HepG2 (cell line): ENCODE measurements at regions not wholly inside any gene's neighbourhood (a gene's known extent, or its start where the extent isn't known, plus 50 kb on each side); places are given as distances from the start of the nearest gene placed in this dataset.

Experiments
- AGO1 ChIP-seq: fragments of 200-400 bp; formaldehyde crosslinking; IDR thresholded peaks from 2 replicates; pipeline ENCODE4 v1.6.1; 2017; ENCODE audit warnings: mild to moderate bottlenecking, low read depth, low read length, moderate library complexity; ENCODE audit not compliant: poor library complexity, severe bottlenecking
- GATA4 ChIP-seq: sonication (generic); IDR thresholded peaks from 2 replicates; pipeline ENCODE4 v1.6.1; 2016; ENCODE audit warnings: antibody characterized with exemption, low read depth, borderline replicate concordance
- MTF2 ChIP-seq: sonication (generic); formaldehyde crosslinking; IDR thresholded peaks from 2 replicates; pipeline ENCODE4 v1.5.0; 2020; ENCODE audit warnings: missing genetic modification reagents, borderline replicate concordance
- NR1H2 ChIP-seq: sonication (generic); formaldehyde crosslinking; IDR thresholded peaks from 2 replicates; pipeline ENCODE4 v1.8.1; 2022; ENCODE audit warnings: low read depth, missing genetic modification reagents, borderline replicate concordance
- PHF20 ChIP-seq: sonication (generic); formaldehyde crosslinking; IDR thresholded peaks from 2 replicates; pipeline ENCODE4 v1.5.0; 2020; ENCODE audit warnings: mild to moderate bottlenecking, missing genetic modification reagents
- POGK ChIP-seq: sonication (generic); formaldehyde crosslinking; conservative IDR thresholded peaks from 2 replicates; pipeline ENCODE4 v1.8.0; 2022; ENCODE audit warnings: mild to moderate bottlenecking, moderate library complexity, missing genetic modification reagents
- POLR2AphosphoS2 ChIP-seq: IDR thresholded peaks from 2 replicates; pipeline ENCODE4 v1.6.1; 2011; ENCODE audit warnings: low read depth, low read length, improper control_type of control experiment
- PRDM15 ChIP-seq: sonication (generic); formaldehyde crosslinking; IDR thresholded peaks from 2 replicates; pipeline ENCODE4 v1.4.0; 2020; ENCODE audit warnings: missing genetic modification reagents
- RFX5 ChIP-seq: IDR thresholded peaks from 2 replicates; pipeline ENCODE4 v1.6.1; 2011; ENCODE audit warnings: low read depth, low read length, improper control_type of control experiment
- SMARCC2 ChIP-seq: fragments of 450-650 bp; IDR thresholded peaks from 2 replicates; pipeline ENCODE4 v1.6.1; 2017; ENCODE audit warnings: antibody characterized with exemption, mild to moderate bottlenecking
- SNAPC2 ChIP-seq: sonication (generic); formaldehyde crosslinking; IDR thresholded peaks from 2 replicates; pipeline ENCODE4 v1.8.1; 2022; ENCODE audit warnings: mild to moderate bottlenecking, missing genetic modification reagents
- TFDP1 ChIP-seq: IDR thresholded peaks from 2 replicates; pipeline ENCODE4 v1.6.1; 2016; ENCODE audit warnings: missing compliant biosample characterization, missing genetic modification reagents, borderline replicate concordance
- YEATS2 ChIP-seq: sonication (generic); formaldehyde crosslinking; IDR thresholded peaks from 2 replicates; pipeline ENCODE4 v1.4.0; 2020; ENCODE audit warnings: missing genetic modification reagents, borderline replicate concordance
- ZFP37 ChIP-seq: sonication (generic); formaldehyde crosslinking; IDR thresholded peaks from 2 replicates; pipeline ENCODE4 v1.4.0; 2020; ENCODE audit warnings: missing genetic modification reagents, borderline replicate concordance
- ZNF441 ChIP-seq: sonication (generic); formaldehyde crosslinking; IDR thresholded peaks from 2 replicates; pipeline ENCODE4 v1.7.0; 2021; ENCODE audit warnings: missing genetic modification reagents, borderline replicate concordance
- ZNF709 ChIP-seq: sonication (generic); formaldehyde crosslinking; IDR thresholded peaks from 2 replicates; pipeline ENCODE4 v1.5.0; 2020; ENCODE audit warnings: mild to moderate bottlenecking, missing genetic modification reagents
- ZNF878 ChIP-seq: sonication (generic); formaldehyde crosslinking; IDR thresholded peaks from 2 replicates; pipeline ENCODE4 v1.8.1; 2023; ENCODE audit warnings: mild to moderate bottlenecking, missing genetic modification reagents, moderate library complexity
- ZSCAN22 ChIP-seq: sonication (generic); formaldehyde crosslinking; IDR thresholded peaks from 2 replicates; pipeline ENCODE4 v1.4.0; 2020; ENCODE audit warnings: mild to moderate bottlenecking, missing genetic modification reagents
- ZZZ3 ChIP-seq: sonication (generic); formaldehyde crosslinking; IDR thresholded peaks from 2 replicates; pipeline ENCODE4 v1.4.0; 2020; ENCODE audit warnings: missing genetic modification reagents, mild to moderate bottlenecking, borderline replicate concordance
- TF ChIP-seq, protein P1 (sequence below): sonication (generic); formaldehyde crosslinking; IDR thresholded peaks from 2 replicates; pipeline ENCODE4 v1.5.1; 2020; ENCODE audit warnings: mild to moderate bottlenecking, missing genetic modification reagents, moderate library complexity
- TF ChIP-seq, protein P2 (sequence below): sonication (generic); formaldehyde crosslinking; IDR thresholded peaks from 2 replicates; pipeline ENCODE4 v1.4.0; 2020; ENCODE audit warnings: missing genetic modification reagents

DNA sequence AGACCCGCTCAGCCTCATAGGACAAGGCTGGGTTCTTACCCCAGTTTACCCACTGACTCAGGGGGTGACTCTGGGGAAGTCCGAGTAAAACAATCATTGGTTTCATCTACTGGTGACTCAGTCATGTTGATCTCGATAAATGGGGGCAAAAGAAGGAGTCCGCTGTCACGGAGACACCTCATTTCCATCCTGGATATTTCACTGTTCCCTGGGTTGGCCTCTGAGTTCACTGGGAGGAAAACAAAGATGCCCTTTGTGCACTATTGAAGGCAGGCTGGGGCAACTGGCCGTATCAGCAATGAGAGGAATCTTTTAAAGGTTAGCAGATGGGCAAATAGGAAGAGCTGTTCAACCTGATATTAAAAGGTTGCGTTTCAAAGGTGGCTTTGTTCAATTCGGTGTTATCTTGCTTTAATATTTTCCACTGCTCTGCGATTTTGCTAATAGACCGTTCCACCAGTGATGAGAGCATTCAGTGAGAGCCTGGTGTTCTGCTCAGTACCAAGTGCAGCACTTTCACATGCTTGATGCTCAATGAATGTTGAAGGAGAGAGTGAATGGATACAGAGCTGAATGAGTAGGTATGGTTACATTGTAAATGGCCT is 110.2 kb upstream of the EGFLAM start (continued):
- TF ChIP-seq POGK (CRISPR knock-in tag) = no peak
- TF ChIP-seq, protein P1, sequence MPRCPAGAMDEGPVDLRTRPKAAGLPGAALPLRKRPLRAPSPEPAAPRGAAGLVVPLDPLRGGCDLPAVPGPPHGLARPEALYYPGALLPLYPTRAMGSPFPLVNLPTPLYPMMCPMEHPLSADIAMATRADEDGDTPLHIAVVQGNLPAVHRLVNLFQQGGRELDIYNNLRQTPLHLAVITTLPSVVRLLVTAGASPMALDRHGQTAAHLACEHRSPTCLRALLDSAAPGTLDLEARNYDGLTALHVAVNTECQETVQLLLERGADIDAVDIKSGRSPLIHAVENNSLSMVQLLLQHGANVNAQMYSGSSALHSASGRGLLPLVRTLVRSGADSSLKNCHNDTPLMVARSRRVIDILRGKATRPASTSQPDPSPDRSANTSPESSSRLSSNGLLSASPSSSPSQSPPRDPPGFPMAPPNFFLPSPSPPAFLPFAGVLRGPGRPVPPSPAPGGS (CRISPR knock-in tag) = no peak
- no peak for TF ChIP-seq AGO1
- peak; percentile 89 for TF ChIP-seq ZFP37 (CRISPR knock-in tag)
- TF ChIP-seq YEATS2 (CRISPR knock-in tag) = no peak
- TF ChIP-seq PRDM15 (CRISPR knock-in tag) = no peak
- TF ChIP-seq TFDP1 (CRISPR knock-in tag) = no peak
- no peak for TF ChIP-seq MTF2 (CRISPR knock-in tag)
- TF ChIP-seq GATA4 = peak; percentile 91
- TF ChIP-seq NR1H2 (CRISPR knock-in tag) = no peak
- no peak for TF ChIP-seq ZNF441
- TF ChIP-seq ZNF878 (CRISPR knock-in tag) = peak; percentile 87
- no peak for TF ChIP-seq RFX5
- TF ChIP-seq SNAPC2 = 0 out of 2 replicates have a peak, but pooled peaks have one; percentile 8
- no peak for TF ChIP-seq PHF20
- TF ChIP-seq, protein P2, sequence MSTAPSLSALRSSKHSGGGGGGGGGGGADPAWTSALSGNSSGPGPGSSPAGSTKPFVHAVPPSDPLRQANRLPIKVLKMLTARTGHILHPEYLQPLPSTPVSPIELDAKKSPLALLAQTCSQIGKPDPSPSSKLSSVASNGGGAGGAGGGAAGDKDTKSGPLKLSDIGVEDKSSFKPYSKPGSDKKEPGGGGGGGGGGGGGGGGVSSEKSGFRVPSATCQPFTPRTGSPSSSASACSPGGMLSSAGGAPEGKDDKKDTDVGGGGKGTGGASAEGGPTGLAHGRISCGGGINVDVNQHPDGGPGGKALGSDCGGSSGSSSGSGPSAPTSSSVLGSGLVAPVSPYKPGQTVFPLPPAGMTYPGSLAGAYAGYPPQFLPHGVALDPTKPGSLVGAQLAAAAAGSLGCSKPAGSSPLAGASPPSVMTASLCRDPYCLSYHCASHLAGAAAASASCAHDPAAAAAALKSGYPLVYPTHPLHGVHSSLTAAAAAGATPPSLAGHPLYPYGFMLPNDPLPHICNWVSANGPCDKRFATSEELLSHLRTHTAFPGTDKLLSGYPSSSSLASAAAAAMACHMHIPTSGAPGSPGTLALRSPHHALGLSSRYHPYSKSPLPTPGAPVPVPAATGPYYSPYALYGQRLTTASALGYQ = peak; percentile 39; the same call in 1 of the 2 replicates
- no peak for TF ChIP-seq ZSCAN22
- TF ChIP-seq POLR2AphosphoS2 = no peak
- TF ChIP-seq ZZZ3 = no peak
- TF ChIP-seq SMARCC2 = no peak
- TF ChIP-seq ZNF709 (CRISPR knock-in tag) = no peak
